RCC 7860 (cell line): ENCODE measurements at regions not wholly inside any gene's neighbourhood (a gene's known extent, or its start where the extent isn't known, plus 50 kb on each side); places are given as distances from the start of the nearest gene placed in this dataset.
A peak's percentile ranks its signal among the peaks of the same experiment; 100 is the strongest.
"Not testable (repeated sequence)": the region's sequence is repeated elsewhere in the genome, so short reads cannot be mapped to it uniquely, and the experiment has no call there.

ENCODE experiments used
- DNase-seq: peaks from one replicate; pipeline ENCODE4 v3.0.0-alpha.2; 2015; ENCODE audit warnings: low spot score
- FAIRE-seq: peaks from 2 replicates; lab custom pipeline; 2012; peaks lifted over from hg19 to GRCh38; lab: Jason Lieb, UNC

DNA sequence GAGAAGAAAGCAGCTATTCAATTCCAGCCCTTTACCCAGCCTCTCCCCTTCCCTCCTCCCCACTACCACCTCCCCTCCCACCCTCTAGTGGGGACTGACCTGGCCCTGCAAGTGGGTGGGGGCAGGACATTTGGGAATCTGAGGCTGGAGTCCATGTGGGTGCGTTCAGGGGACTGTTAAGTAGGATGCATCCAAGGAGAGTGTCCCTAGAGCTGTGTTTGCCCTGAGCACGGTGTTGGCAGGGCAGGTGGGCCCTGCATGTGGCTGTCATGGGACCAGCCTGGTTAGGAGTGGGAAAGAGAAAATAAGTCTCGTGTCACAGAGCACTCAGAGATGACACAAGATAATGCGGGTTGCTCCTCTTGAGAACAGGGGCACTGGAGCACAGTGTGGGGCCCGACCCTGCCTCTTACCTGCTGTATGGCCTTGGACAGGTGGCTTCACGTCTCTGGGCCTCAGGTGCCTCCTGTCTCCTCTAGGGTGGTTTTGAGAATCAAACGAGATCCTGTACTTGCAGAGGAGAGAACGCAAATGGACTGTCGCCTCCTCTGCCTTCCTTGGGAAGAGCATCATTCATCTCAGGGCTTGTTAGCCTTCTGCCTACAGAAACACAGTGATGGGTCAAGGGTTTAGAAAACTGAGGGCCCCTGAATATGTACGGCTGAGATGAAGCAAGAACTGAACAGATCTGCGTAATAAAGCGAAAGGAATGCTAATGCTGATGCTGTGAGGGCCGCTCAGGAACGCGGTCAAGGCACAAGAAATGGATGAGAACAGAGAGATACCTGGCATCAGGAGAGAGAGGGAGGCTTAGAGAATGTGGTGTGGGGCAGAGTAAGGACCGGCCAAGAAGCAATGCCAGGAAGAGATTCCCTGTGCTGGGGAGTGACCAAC, 187.7 kb upstream of the HAAO start:
- no peak for FAIRE-seq
- no peak for DNase-seq

GRCh38 chr2:42979416-42979869, 187.1 kb upstream of the HAAO start:
- DNase-seq (no peak), FAIRE-seq (no peak)

- no peak for FAIRE-seq
- no peak for DNase-seq
Observed at GRCh38 chr2:42978887-42979415, 186.6 kb upstream of the HAAO start.

GRCh38 chr2:42978175-42978886, 185.9 kb upstream of the HAAO start:
- FAIRE-seq (no peak), DNase-seq (no peak)

GRCh38 chr2:42977270-42978174, 185.1 kb upstream of the HAAO start:
- FAIRE-seq (no peak), DNase-seq (no peak)

DNA sequence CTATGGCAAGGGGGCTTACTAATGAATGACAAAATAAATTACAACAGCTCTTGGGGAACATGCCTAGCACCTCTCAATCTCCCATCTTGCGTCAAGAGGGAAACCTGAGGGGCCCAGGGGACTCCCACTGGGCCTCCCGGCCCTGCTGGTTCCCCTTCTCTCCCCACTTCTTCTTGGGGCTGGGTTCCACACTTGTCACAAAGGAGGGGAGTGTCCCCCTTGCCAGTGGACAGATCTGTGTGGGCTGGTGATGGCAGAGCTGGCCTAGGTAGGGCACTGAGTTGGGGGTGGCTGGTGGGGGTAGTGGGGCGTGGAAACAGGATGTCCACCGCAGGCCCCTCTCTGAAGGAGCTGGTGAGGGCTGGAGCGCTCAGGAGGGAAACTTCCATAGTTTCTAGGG, 184.0 kb upstream of the HAAO start:
- no peak for DNase-seq
- no peak for FAIRE-seq

GRCh38 chr2:42974721-42975717, 182.6 kb upstream of the HAAO start:
- FAIRE-seq (no peak), DNase-seq (peak; percentile 54)

DNA sequence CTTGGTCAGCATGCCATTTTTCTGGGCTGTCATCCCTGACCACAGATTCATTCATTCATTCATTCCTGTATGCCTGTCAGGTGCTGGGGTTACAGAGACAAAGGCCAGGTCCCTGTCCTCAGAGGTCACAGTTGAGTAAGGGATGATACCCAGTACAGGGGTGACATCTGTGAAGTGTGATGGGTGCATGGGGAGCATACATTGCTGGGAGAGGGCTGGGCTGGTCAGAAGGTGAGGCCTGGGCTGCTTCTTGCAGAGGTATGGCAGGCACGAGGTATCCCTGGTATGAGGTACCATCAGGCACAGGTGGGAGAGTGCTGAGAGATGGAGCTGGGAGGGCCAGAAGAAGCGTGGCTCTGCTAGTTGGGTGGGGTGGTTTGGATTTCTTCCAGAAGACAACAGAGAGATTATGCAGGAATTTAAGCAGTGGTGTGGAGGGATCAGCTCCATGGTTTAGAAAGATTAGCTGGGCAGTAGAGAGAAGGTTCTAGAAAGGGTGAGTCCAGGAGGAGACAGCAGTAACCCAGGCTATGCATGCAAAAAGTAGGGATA, 181.9 kb upstream of the HAAO start:
- FAIRE-seq (no peak), DNase-seq (no peak)

DNA sequence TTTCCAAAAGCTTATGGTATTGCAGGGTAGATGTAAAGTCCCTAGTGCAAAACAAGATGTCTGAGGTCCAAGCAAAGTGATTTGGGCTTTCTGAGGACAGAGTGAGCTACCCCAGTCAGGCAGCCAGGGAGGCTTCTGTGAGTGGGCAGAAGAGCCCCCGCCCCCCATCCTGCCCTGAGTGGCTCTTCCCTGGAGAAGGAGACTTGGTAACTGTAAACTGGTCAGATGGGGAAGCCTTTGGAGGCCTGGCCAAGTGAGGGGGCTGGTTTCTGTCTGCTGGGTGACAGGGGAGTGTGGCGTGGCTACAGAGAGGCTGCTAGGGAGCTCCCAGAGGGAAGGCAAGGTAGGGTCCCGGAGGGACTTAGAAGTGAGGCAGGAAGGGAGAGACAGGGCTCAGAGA, 181.3 kb upstream of the HAAO start:
- FAIRE-seq (no peak), DNase-seq (no peak)

- not testable (repeated sequence) for DNase-seq, FAIRE-seq
Observed at GRCh38 chr2:42972933-42973516, 180.6 kb upstream of the HAAO start.

GRCh38 chr2:42971947-42972736, 179.8 kb upstream of the HAAO start:
- no peak for FAIRE-seq
- no peak for DNase-seq

DNA sequence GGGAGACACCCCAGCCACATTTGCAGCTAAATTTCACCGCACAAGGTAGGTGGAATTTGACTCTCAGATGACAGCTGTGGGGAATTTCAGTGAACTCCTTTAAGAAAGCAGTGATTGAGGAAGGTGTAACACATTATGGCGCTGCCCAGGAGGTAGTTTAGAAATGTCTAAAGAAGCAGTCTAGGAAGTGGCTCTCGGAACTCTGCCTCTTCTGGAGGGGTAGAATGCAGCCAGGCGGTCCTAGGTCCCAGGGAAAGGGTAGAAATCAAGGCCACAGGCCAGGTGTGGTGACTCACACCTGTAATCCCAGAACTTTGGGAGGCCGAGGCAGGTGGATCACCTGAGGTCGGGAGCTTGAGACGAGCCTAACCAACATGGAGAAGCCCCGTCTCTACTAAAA, 179.0 kb upstream of the HAAO start:
- no peak for DNase-seq

GRCh38 chr2:42970151-42970550, 177.8 kb upstream of the HAAO start:
- FAIRE-seq (no peak), DNase-seq (no peak)

More for the DNA sequence above, 179.0 kb upstream of the HAAO start:
- FAIRE-seq, result no peak

DNA sequence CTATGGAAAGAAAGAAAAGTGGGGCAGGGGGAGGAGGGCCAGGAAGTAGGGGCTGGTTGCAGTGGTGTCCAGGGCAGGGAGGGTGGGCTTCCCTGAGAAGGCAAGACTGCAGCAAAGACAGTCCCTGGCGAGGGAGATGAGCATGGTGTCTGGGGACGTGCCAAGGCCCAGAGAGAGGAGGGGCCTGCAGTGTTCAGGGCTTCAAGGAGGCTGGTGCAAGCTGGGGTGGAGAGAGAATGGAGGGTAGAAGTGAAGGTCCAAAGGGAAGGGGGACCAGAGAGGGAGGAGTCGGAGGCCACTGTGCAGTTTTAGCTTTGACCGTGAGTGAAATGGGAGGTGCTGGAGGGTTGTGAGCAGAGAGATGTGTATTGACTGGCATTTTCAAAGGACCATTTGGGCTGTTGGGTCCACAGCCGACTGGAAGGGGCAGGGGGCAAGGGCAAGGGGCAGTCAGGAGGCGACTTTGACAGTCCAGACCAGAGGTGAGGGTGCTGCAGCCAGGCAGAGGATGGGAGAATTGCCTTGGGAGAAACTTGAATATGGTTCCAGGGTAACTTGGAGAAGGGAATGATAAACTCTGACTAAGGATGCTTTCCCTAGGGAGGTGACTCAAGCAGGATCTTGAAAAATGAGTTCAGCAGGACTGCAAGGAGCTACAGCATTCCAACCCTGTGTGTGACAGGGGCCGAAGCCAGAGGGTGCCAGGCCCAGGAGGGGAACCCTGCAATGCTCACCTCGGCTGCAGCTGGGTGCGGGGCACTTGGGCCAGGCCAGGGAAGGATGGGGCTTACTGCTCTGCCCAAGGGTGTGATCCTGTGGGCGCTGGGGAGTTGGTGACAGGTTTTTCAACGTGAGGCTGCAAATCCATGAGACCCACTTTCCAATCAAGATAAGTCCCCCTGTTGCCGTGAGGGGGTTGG, 177.1 kb upstream of the HAAO start:
- DNase-seq (peak; percentile 57), FAIRE-seq (no peak)

GRCh38 chr2:42967959-42968674, 175.7 kb upstream of the HAAO start:
- DNase-seq (no peak), FAIRE-seq (no peak)

DNA sequence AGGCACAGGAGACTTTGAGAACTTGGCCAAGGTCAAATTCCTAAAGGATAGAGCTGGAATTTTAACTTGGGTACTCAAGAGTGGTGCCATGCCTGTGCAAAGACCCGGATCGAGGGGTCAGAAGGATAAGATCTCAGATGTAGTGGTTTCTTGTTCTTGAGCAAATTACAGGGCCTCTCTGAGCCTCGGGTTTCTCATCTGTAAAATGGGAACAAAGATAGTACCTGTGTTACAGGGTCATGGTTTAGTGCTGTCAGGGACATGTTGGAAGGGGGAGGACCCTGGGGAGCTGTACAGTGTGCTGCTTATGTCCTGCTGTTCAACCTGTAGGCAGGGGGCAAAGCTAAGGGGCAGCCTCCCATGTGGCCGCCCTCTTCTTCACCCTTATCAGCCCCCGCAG, 173.5 kb upstream of the HAAO start:
- no peak for DNase-seq
- no peak for FAIRE-seq
